NCI-H1105 treated with DMSO at 0.1 percent for 48 hours (cell line): ENCODE measurements at regions not wholly inside any gene's neighbourhood (a gene's known extent, or its start where the extent isn't known, plus 50 kb on each side); places are given as distances from the start of the nearest gene placed in this dataset.
A peak's percentile ranks its signal among the peaks of the same experiment; 100 is the strongest.
"Not testable (repeated sequence)": the region's sequence is repeated elsewhere in the genome, so short reads cannot be mapped to it uniquely, and the experiment has no call there.

Experiments used
- DNase-seq: peaks from one replicate; lab custom pipeline; 2025; lab: John Stamatoyannopoulos, UW

- DNase-seq = no peak
Measured at GRCh38 chr6:27736686-27737085, 175.5 kb downstream of the OR2B2 start.

DNA sequence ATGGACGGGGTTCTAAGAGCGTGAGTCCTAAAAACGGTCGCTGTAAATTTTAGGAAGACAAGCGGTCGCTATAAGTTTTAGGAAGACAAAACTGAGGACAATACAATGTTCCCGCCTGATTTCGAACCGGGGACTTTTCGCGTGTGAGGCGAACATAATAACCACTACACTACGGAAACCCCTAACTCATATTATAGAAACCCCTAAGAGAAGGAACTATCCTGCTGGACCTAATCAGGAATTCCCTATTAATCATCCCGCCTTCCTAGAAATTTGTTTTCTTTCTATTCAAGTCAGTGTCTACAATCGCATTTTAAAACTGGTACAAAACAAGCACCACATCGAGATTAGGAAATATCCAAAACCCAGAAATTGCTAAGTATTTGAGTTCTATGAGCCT is 183.8 kb downstream of the OR2B2 start:
- DNase-seq = no peak

- DNase-seq = no peak
Measured at GRCh38 chr6:27726619-27727023, 185.6 kb downstream of the OR2B2 start.

DNA sequence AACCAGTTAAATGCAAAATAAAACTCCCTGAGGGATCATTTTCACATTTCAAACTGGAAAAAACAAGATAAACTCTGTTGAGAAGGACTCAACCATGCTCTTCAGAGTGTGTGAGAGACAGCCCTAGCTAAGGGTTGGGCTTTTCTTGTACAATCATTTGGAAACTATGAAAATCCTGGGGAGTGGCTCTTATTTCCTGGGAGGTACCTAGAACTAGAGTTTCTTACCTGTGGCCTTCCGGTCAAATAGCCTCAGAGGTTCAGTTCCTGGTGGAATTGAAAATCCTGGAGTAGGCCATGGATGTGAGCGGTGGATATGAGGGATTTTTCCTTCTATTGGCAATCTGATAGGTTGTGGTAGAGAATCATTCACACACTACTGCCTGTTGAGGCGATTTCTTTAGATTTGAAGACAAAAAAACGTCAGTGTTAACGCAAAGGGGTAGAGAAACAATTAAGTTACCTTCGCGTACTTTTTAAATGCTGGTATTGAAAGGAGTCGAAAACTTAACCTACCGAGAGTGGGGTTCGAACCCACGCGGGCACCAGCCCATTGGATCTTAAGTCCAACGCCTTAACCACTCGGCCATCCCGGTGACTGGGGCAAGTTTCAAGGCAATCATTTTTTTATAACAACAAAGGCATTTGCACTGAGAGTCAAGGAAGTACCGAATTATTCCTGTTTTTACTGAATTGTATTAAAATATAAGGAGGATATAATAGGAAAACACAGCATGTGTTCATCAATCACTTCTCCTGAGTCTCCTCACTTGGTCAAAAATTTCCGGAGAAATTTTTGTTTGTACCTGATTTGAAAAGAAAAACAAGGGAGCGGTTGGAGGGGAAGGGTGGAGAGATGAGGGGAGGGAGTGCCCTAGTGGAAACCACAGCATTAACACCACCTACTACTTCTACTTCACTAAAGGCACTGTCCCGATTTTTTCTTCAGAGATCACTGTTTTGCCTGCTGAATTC is 191.3 kb downstream of the OR2B2 start:
- DNase-seq = no peak

- not testable (repeated sequence) for DNase-seq
Measured at GRCh38 chr6:27719039-27719438, 193.2 kb downstream of the OR2B2 start.

DNA sequence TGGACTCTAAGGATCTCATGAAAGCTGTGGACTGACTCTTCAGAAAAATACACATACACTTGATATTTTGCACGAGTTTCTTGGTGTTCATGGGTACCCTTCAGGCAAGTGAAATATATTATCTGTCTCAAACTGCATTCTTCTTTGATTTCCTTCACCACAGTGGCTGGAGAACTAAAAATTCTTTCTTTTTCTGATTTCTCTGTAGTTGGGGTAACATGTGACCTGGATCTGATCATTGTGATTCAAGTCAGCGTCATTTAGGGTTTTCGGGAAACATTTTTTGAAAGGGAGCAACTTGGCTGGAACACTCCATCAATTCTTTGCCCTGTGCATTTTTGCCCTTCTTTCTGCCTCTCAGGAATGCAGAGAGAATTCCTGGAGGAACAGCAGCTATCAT is 205.8 kb downstream of the OR2B2 start:
- no peak for DNase-seq

- no peak for DNase-seq
Measured at GRCh38 chr6:27700337-27700736, 211.9 kb downstream of the OR2B2 start.

DNA sequence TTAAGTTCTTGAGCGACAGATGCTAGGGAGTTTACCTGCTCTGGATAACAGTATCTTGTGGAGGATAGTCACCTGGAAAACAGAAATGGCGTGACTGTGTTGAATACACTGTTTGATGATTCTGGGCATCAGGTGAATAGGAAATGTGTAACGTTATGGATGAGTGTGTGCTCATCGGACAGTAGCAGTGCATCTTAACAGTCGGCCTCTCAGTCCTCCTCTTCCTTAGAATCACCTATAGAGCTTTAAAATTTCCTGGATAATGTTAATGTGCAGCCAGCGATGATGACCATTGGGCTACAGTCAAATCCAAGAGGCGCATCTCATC is 217.7 kb downstream of the OR2B2 start:
- no peak for DNase-seq

GRCh38 chr6:27693766-27694546 is 218.2 kb downstream of the OR2B2 start:
- peak; percentile 44 for DNase-seq

- DNase-seq = not testable (repeated sequence)
Measured at GRCh38 chr6:27692133-27692532, 219.2 kb upstream of the ZNF184 start.

DNA sequence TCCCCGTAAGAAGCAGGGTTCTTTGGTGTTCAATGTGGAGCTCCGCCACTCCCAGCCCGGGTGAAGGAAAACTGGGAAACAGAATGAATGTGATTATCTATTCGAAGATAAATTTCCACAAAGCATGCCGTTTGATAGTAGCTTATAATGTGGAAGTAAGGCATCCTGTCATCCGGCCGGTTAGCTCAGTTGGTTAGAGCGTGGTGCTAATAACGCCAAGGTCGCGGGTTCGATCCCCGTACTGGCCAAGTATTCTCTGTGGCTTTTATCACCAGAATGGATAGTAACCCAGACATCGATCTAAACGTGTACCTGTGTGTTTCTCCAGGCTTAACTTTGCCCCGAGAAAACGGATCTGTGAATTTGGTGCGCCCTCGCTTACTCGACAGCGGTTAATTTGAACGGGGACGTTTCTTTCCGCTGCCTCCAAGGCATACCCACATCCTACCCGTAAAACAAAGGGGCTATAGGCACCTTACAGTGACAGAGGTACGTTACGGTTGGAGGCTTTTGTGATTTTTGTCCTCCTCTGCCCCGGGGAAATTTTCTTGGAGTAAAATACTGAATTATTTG is 215.2 kb upstream of the ZNF184 start:
- peak; percentile 93 for DNase-seq

DNA sequence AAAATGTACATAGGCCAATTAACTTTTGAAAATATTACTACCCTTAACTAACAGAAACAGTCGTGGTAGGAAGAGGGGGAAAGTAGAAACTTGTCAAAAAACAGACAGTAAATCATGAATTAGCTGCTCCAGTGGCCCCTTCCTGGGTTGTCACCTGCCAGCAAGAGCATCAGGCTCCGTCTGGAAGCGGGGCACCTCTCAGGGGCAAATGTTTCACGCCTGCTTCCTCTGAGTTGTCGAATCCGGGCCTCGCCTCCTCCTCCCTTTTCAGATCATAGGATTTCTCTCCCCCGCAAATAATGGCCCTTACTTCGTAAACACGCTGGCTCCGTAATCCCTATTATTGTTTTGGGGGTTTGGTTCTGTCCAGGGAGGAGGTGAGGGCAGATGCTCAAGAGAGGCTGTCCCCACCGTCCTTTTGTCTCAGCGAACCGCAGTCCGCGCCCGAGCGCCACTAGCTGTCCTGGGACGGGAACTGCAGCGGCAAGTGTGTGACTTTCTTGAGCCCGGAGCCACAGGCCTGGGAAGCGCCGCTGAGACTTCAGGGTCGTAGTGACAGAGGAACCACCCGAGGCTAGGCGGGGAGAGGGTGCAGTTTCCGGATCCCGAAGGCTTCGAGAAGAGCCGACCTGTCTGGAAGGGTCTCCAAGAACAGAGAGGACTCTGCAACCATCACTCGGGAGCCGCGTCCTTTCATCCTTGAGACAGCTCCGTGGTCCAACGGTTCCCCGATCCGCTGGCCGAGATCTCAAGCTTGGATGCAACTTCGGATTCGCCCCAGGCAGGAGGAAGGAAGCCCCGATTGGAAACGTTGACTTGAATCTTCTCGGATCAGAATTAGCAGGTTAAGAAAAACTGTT is 214.5 kb upstream of the ZNF184 start:
- peak; percentile 90 for DNase-seq

DNA sequence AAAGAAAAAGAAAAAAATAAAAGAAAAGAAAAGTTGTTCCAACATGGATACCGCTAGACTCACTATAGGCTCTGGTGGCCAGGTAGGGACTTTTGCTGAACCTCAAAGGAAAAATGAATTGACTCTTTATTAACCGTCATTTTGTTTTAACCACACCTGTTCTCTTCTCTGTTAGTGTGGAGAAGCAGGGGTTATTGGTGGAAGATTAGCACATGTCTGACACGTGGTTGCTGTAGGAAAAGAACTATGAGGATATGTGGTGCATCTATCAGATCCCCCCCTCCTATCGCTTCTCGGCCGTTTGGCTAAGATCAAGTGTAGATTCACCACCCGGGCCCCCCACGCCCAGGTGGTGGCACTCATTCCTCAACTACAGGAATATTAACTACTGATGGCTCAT is 212.4 kb upstream of the ZNF184 start:
- no peak for DNase-seq

DNA sequence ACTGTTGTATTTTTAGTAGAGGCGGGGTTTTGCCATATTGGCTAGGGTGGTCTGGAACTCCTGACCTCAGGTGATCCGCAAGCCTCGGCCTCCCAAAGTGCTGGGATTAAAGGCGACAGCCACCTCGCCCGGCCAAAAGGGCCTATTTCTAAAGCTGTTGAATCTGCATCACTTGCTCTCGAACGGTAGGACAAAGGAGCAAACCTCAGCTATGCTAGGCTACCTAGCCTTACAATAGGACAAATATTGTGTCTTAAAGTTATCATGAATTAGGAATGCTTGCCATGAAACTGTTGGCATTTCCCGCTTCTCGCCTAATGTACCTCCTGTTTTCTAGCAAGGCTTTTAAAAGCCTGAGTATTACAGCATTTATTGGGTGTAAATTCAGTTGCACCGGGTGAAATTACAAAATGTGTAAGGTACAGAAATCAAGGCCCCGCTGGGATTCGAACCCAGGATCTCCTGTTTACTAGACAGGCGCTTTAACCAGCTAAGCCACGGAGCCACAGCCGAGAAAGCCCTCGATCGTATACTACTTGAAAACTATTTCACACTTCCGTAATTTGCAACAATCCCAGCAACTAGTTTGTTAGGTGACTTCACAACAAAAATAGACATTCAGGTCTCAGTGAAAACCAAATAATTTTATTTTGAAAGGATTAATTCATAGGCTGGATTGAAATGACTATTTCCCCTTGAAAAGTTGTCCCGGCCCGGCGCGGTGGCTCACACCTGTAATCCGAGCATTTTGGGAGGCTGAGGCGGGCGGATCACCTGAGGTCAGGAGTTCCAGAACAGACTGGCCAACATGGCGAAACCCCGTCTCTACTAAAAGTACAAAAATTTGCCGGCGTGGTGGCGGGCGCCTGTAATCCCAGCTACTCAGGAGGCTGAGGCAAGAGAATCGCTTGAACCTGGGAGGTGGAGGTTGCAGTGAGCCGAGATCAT is 211.6 kb upstream of the ZNF184 start:
- DNase-seq = no peak

DNA sequence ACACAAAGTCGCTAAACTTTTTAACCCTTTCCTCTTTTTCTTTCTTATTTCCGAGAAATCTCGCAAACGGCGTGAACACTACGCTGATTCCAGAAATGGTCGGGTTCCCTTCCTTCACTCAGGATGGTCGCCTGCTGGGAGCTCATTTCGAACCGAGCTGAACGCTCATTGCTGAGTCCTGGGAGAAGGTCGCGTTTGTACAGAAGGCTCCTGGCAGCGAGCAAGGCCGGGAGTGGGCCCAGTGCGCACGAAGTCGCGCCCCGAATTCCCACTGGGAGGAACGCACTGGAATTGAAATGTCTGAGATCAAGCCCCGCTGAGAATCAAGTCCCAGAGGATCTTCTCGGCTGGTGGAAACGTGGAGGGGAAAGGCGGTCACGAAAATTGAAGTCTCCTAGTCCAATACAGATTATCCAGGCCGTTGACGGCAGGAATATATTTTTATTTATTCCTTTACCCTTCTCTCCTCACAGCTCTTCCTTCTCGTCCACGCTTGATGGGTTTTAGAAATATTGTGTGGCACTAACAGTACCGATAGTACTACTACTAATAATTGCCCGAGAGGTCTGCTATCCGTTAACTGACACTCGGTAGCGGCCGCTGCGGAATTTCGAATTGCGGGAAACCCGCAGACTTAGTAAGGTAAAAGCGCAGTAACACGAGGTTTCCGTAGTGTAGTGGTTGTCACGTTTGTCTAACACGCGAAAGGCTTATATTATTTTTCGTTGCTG is 207.2 kb upstream of the ZNF184 start:
- DNase-seq = no peak

DNA sequence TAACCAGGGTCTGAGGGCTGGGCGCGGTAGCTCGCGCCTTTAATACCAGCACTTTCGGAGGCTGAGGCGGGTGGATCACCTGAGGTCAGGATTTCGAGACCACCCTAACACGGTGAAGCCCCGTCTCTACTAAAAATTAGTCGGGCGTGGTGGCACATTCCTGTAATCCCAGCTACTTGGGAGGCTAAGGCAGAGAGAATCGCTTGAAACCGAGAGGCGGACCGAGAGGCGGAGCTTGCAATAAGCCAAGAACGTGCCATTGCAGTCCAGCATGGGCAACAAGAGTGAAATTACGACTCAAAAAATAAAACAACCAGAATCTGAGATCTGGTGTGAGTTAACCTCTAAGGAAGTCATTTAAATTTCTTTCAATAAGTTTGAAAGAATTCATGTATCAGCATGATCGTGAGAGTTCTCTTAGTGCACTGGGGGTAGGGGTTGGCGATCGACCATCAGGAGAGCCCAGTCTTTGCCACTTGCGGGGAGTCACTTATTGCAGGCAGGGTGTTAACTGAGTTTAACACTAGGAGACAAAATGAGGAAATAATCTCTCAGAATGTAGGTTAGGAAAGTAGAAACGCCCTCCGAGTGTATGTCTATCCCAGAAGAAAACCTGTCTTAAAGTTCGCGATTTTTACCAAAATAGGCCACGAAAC is 206.5 kb upstream of the ZNF184 start:
- no peak for DNase-seq

DNA sequence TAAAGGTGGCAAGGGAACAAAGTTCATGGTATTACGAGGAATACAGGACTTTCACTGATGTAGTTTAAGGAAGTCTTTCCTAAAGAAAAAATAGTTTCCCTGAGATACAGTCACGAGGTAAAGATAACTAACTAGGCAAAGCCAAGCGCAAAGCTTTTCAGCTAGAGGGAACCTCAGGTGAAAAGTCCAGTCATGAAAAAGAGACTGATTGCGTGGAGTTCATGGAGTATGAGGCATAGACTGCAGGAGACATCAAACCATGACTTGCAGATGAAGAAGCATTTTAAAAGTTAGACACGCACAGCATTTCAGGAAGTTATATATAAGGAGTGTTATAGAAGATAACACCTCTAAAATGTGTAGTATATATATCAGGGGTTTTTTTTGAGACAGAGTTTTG is 205.6 kb upstream of the ZNF184 start:
- no peak for DNase-seq

- no peak for DNase-seq
Measured at GRCh38 chr6:27674882-27675281, 202.0 kb upstream of the ZNF184 start.

GRCh38 chr6:27672113-27672799 is 199.4 kb upstream of the ZNF184 start:
- peak; percentile 88 for DNase-seq
